ENCODE measurements at regions not wholly inside any gene's neighbourhood (a gene's known extent, or its start where the extent isn't known, plus 50 kb on each side); places are given as distances from the start of the nearest gene placed in this dataset.
"Not testable (repeated sequence)": the region's sequence is repeated elsewhere in the genome, so short reads cannot be mapped to it uniquely, and the experiment has no call there.

DNA sequence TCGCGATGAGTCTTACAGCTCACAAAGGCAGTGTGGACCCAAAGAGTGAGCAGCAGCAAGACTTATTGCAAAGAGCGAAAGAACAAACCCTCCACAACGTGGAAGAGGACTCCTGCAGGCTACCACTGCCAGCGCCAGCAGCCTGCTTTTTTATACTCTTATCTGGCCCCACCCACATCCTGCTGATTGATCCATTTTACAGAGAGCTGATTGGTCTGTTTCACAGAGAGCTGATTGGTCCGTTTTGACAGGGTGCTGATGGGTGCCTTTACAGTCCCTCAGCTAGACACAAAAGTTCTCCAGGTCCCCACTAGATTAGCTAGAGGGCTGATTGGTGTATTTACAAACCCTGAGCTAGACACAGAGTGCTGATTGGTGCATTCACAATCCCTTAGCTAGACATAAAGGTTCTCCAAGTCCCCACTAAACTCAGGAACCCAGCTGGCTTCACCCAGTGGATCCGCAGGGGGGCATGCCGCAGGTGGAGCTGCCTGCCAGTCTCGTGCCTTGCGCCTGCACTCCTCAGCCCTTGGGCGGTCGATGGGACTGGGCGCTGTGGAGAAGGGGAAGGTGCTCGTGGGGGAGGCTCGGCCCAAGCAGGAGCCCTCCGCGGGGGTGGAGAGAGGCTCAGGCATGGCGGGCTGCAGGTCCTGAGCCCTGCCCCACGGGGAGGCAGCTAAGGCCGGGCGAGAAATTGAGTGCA, 75.7 kb downstream of the QDPR start:
- not testable (repeated sequence) for H3K4me2 ChIP-seq (ENCODE audit: extremely low read depth, insufficient read depth, low read length); H3K9me3 ChIP-seq (ENCODE audit: control insufficient read depth, insufficient read depth, low read depth, low read length); DNase-seq (ENCODE audit: low read depth in 2 of 2); H3K36me3 ChIP-seq (ENCODE audit: control insufficient read depth, insufficient read depth, low read length); H4K20me1 ChIP-seq (ENCODE audit: control insufficient read depth, extremely low read depth, insufficient read depth, low read length); H3K4me1 ChIP-seq (ENCODE audit: control insufficient read depth, extremely low read depth, insufficient read depth, low read length); H3K9ac ChIP-seq (ENCODE audit: insufficient read depth, low read length); H3K79me2 ChIP-seq (ENCODE audit: control insufficient read depth, insufficient read depth, low read length); H2AFZ ChIP-seq (ENCODE audit: low read length); H3K4me3 ChIP-seq (replicated peaks in 1 of 4; ENCODE audit: control extremely low read depth in 1 of 4, insufficient read depth in 1 of 4, low read depth in 3 of 4, low read length in 4 of 4); H3K27ac ChIP-seq (ENCODE audit: insufficient read depth, low read length); H3K27me3 ChIP-seq (ENCODE audit: control insufficient read depth, insufficient read depth, low read length)

- no peak for TF ChIP-seq CTCF (conservative IDR thresholded peaks at IDR 0.05 in 1 of 2, IDR thresholded peaks at IDR 0.05 in 1 of 2; ENCODE audit: low read depth in 1 of 2, low read length in 2 of 2)
- no peak for TF ChIP-seq EZH2 (IDR thresholded peaks at IDR 0.05; ENCODE audit: low read length, missing control alignments)
- Histone ChIP-seq H3K79me2 (ENCODE audit: control insufficient read depth, insufficient read depth, low read length) (no peaks in the 10 kb centered on the region), H3K4me3 (replicated peaks in 1 of 4; ENCODE audit: control extremely low read depth in 1 of 4, insufficient read depth in 1 of 4, low read depth in 3 of 4, low read length in 4 of 4) (no peak overlapping the region), H3K27ac (ENCODE audit: insufficient read depth, low read length) (no peak overlapping the region), H3K9me3 (ENCODE audit: control insufficient read depth, insufficient read depth, low read depth, low read length) (no peaks in the 10 kb centered on the region), H3K4me2 (ENCODE audit: extremely low read depth, insufficient read depth, low read length) (no peak overlapping the region), H4K20me1 (ENCODE audit: control insufficient read depth, extremely low read depth, insufficient read depth, low read length) (no peaks in the 10 kb centered on the region), H3K4me1 (ENCODE audit: control insufficient read depth, extremely low read depth, insufficient read depth, low read length) (no peaks in the 10 kb centered on the region), H2AFZ (ENCODE audit: low read length) (no peak overlapping the region), H3K27me3 (ENCODE audit: control insufficient read depth, insufficient read depth, low read length) (no peaks in the 10 kb centered on the region), H3K36me3 (ENCODE audit: control insufficient read depth, insufficient read depth, low read length) (no peaks in the 10 kb centered on the region), H3K9ac (ENCODE audit: insufficient read depth, low read length) (no peak overlapping the region)
- peak in 1 of 2 donors; percentile 37 for DNase-seq (ENCODE audit: low read depth in 2 of 2)
These were observed 78.1 kb downstream of the QDPR start for GRCh38 chr4:17433827-17434226.

DNA sequence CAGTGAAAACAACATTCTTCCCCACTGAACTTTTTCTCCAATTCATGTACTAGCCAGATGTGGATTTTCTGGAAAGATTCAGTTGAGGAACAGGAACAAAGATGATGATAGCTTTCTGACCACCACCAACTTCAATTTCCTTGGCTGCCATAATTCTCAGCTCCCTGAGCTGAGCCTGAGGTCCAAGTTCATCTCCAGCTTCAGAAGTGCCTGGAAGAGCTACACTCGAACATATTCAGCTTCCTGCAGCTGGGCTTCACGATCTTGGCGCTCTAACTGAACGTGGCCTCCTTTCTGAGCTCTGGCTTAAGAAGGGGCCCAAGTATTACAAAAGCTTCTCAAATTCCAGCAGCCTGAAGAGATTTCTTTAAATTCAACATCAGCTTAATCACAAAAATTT, 83.9 kb downstream of the QDPR start:
- H2AFZ ChIP-seq (ENCODE audit: low read length): no peak overlapping the region
- H3K4me1 ChIP-seq (ENCODE audit: control insufficient read depth, extremely low read depth, insufficient read depth, low read length): no peaks in the 10 kb centered on the region
- H3K27me3 ChIP-seq (ENCODE audit: control insufficient read depth, insufficient read depth, low read length): no peaks in the 10 kb centered on the region
- no peaks in the 10 kb centered on the region for H4K20me1 ChIP-seq (ENCODE audit: control insufficient read depth, extremely low read depth, insufficient read depth, low read length)
- H3K79me2 ChIP-seq (ENCODE audit: control insufficient read depth, insufficient read depth, low read length): no peaks in the 10 kb centered on the region
- no peak overlapping the region for H3K27ac ChIP-seq (ENCODE audit: insufficient read depth, low read length)
- no peaks in the 10 kb centered on the region for H3K9me3 ChIP-seq (ENCODE audit: control insufficient read depth, insufficient read depth, low read depth, low read length)
- DNase-seq (ENCODE audit: low read depth in 2 of 2): no peak
- no peaks in the 10 kb centered on the region for H3K36me3 ChIP-seq (ENCODE audit: control insufficient read depth, insufficient read depth, low read length)
- H3K9ac ChIP-seq (ENCODE audit: insufficient read depth, low read length): no peak overlapping the region
- H3K4me2 ChIP-seq (ENCODE audit: extremely low read depth, insufficient read depth, low read length): no peak overlapping the region
- TF ChIP-seq EZH2 (IDR thresholded peaks at IDR 0.05; ENCODE audit: low read length, missing control alignments) (no peak), CTCF (conservative IDR thresholded peaks at IDR 0.05 in 1 of 2, IDR thresholded peaks at IDR 0.05 in 1 of 2; ENCODE audit: low read depth in 1 of 2, low read length in 2 of 2) (no peak)
- H3K4me3 ChIP-seq (replicated peaks in 1 of 4; ENCODE audit: control extremely low read depth in 1 of 4, insufficient read depth in 1 of 4, low read depth in 3 of 4, low read length in 4 of 4): no peak overlapping the region
